Dermis blood vessel endothelial cell (primary cell): ENCODE measurements at regions not wholly inside any gene's neighbourhood (a gene's known extent, or its start where the extent isn't known, plus 50 kb on each side); places are given as distances from the start of the nearest gene placed in this dataset.
A peak's percentile ranks its signal among the peaks of the same experiment; 100 is the strongest.
"Not testable (repeated sequence)": the region's sequence is repeated elsewhere in the genome, so short reads cannot be mapped to it uniquely, and the experiment has no call there.

ENCODE experiments used
- DNase-seq: peaks from one replicate; pipeline ENCODE4 v3.0.0; 2010

DNA sequence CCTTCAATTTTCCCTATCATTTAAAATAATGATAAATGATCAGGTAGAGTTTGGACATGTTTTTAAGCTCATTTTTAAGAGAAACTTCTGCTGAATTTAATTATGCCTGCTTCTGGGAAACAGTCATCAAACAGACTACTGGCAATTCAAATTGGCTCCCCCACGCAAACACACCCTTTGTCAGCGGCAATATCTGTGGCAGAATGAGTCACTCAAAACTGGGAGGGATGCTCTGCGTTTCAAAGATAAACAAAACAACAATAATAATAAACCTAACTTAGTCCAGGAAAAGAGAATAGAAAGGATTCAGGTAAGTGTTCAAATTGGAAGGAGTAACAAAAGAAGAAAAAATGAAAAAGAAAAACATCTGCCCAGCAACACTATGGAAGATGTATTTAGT lies 108.1 kb upstream of the ERCC4 start:
- DNase-seq = no peak

DNA sequence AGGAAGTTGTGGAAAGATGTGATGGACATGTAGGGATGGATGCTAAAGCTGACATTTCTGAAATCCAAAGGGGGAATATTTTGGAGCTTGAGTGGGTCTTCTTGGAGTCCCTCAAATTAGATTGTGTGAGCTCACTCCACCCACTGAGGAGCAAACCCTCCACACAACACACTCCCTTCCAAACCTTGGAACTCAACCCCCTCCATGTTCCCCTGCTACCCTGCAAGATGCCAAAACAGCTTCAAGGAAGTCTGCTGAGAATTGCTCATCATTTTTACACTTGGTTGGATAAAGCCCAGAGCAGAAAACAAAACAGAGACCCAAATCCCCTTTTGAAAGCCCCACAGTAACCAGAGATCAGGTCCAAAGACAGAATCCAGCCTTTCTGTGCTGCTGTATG lies 103.3 kb upstream of the ERCC4 start:
- DNase-seq = no peak

DNA sequence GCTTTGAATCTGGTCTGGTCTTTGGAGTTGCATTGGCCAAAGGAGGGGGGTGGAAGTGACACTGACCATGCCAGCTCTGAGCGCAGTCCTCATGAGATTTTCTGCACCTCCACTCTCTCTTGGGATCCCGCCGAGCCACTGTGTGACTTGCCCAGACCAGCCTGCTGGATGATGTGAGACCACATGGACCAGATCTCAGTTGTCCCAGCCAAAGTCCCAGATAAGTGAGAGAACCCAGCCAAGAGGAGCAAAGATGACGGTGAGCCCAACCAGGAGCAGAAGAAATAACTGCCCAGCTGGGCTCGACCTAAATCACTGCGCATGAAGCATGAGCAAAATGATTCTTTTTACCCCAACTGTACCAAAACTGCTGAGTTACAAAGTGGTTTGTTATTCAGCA lies 96.5 kb upstream of the ERCC4 start:
- DNase-seq = no peak

DNA sequence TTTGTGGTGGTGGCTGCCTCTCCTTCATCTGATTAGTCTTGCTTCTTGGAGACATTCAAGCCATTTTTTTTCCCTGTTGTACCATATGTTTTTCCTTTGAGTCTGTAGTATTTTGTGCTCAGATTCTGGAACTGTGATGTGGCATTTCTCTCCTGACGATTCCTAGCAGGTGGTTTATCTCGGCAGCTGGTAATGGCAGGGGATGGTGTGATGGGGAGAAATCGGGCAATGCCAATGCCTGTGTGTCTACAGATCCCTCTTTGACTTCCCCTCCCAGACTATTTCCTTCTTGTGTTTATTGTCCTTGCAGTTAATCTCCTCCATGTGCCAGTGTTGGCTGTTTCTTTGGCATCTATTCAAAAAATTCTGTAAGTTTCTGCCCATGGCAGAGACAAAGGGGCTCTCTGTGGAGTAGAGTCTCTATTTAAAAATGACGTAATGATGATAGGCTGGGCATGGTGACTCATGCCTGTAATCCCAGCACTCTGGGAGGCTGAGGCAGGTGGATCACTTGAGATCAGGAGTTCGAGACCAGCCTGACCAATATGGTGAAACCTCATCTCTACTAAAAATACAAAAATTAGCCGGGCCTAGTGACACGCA lies 90.2 kb upstream of the ERCC4 start:
- DNase-seq = no peak

DNA sequence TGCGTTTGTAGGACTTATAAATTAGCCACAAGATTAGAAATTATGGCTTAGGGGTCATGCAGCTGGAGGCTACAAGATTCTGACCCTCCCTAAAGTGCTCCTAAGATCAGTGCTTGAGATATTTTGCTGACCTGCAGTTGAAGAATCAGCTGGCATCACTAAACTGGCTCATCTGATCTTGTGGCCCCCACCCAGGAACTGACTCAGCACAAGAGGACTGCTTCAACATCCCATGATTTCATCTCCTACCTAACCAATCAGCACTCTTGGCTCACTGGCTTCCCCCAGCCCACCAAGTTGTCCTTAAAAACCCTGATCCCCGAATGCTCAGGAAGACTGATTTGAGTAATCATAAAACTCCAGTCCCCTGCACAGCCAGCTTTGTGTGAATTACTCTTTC lies 86.4 kb upstream of the ERCC4 start:
- DNase-seq = no peak

DNA sequence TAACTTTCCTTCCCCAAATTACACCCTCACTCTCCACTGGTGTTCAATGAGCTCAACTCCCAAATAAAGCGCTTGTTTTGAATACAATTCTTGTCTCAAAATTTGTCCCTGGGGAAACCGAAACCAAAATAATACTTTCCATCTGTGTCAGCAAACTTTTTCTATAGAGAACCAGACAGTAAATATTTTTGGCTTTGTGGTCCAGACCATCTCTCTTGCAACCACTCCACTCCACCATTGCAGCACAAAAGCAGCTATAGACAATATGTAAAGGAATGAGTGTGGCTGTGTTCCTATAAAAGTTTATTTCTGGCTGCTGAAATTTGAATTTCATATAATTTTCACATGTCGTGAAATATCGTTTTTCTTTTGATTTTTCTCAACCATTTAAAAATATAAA lies 84.6 kb upstream of the ERCC4 start:
- no peak for DNase-seq

DNA sequence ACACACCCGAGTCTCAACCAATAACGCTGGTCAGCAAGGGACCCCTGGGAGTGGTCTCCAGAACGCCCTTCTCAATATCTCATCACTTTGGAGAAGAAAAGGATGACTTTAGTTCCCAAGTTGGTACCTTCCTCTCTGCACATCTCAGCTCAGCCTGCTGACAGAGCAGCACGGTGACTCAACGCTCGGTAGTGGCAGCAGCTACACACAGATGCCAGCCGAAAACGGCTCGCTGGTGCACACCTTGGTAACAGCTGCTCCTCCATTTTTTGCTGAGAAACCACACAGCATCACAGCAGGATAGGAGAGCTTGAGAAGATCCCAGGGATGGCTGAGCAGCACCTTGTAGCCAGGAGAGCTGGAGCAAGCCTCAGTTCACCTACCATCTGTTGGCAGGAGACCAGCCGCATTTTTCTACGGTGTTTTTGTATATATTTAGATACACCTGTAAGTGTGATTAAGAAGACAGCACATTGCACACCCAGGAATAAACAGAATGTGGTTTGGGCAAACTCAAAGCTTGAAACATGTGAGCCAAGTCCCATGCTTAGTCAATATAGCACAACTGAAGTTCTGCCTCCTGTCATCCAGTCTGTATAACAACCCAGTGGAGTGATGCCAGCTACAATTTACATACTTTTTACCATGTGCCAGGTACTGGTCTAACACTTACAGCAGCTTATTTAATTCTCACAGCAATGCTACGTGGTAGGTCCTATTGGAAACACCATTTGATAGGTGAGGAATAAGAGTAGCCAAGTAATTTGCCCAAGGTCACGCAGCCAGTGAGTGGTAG lies 83.8 kb upstream of the ERCC4 start:
- no peak for DNase-seq

DNA sequence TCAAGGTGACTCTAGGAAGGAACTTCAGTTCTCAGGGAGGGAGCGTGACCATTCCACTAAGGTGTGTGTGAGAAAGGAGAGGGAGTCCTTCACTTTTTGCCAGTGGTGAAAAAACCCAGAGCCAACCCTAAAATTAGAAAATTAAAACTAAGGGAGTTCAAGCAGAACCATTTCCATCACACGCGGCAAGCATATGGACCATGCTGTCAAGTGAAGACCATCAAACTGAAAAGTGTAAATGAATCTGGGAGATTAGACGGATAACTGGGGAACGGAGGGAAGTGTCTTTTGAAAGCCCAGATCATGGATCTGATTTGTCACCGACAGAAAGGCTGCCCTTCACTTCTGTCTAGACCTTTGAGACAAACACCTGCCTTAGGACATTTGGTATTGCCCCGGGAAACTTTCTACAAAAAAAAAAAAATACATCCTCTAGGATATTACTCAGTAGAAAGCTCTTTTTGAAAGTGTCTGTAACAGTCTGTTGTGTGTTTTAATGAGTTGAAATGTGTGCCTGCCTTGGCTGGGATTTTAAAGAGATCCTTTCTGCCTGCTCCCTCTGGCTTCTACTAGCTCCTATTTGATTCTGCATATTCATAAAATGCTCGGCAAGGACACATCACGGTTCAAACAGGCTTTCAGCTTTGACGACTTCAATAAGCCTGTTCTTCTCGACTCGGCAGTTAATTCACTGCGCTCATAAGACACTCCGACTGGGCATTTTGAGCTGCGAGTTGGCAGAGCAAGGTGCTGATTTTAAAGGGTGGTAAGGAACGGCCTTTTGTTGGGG lies 81.4 kb upstream of the ERCC4 start:
- no peak for DNase-seq

DNA sequence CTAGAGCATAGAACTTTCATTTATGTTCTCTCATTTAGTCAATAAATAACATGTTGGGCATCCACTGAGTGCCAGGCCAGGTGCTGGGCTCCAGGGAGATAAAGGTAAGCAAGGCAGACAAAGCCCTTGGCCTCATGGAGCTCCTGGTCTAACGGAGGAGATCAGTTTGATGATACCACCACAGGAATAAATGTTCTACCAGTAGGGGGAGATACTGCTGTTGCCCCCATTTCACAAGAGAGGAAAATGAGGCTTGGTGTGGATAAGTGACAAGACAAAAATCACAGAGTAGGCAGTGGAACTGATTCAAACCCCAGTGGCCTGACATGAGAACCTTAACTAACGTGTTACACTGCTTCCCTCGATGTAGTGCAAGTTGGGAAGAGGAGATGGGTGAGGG lies 80.4 kb upstream of the ERCC4 start:
- DNase-seq = no peak

DNA sequence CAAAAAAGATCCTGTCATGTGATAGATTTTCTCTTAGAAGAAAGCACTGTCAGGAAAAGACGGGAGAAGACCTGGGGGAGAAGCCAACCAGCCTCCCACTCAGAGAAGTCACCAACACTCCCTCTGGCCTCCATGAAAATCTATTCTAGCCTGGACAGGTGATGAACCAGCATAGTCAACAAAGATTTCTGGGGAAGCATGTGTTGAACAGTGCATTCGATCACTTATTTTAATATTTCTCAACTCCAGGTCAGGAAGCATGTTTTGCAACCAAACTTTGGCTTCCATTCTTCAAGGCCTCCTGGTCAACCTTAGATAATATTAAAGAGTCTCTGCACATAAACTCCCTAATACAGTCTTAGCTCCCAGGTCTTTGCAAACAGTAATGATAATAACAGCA lies 74.7 kb upstream of the ERCC4 start:
- DNase-seq = no peak

DNA sequence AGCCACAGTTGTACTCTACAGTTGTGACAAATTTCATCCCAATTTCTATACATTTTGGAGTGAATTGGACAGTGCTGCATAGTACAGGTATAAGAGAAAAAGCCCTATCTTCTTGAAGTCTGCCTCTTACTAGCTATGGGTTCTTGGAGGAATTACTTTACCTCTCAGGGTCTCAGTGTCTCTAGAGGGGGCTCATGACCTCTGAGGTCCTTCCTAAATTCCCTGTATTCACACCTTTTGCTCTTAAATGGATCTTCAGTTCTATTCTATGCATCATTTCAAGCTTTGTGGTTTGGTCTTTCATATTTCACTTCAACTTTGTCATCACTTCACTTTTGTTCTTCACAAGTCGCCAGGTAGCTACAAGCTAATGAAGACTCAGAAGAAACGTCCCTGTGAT lies 71.2 kb upstream of the ERCC4 start:
- no peak for DNase-seq

DNA sequence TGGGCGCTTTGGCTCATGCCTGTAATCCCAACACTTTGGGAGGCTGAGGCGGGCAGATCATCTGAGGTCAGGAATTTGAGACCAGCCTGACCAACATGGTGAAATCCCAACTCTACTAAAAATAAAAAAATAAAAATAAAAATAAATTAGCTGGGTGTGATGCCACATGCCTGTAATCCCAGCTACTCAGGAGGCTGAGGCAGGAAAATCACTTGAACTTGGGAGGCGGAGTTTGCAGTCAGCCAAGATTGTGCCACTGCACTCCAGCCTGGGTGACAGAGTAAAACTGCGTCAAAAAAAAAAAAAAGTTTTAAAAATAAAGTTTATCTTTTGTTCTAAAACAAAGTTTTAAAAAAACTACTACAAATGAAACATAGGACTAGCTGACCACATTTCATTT lies 69.8 kb upstream of the ERCC4 start:
- DNase-seq = not testable (repeated sequence)

DNA sequence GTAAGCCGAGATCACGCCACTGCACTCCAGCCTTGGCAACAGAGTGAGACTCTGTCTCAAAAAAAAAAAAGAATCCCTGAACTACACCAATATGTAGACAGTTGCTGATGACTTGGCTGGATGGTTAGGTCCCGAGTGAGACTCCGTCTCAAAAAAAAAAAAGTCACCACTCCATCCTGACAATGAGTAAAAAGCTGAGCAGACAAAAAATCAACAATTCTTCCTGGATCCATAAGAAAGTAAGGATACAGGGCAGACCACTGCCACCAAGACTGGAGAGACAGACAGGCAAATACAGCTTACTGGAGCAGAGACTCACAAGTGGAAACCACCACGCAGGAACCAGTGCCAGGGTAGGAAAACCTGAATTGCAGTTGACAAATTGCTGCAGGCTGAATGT lies 67.1 kb upstream of the ERCC4 start:
- DNase-seq = no peak

DNA sequence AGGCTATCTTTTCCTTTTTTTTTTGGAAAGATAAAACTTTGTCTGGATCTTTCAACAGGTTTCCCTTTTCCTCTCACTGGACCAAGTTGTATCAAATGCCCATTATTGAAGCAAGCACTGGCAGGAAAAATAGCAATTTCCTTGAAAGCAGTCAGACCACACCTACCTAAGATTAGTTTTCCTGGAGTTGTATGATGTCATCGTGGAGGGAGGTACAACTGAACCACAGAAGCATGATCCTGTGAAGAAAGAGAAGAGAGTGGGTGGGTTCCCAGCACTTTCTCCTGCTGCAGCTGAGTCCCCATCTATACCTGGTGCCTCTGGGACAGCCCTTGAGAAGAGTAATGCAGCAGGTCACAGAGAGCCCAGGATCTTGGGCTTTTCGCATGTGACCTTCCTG lies 63.6 kb upstream of the ERCC4 start:
- DNase-seq = no peak

DNA sequence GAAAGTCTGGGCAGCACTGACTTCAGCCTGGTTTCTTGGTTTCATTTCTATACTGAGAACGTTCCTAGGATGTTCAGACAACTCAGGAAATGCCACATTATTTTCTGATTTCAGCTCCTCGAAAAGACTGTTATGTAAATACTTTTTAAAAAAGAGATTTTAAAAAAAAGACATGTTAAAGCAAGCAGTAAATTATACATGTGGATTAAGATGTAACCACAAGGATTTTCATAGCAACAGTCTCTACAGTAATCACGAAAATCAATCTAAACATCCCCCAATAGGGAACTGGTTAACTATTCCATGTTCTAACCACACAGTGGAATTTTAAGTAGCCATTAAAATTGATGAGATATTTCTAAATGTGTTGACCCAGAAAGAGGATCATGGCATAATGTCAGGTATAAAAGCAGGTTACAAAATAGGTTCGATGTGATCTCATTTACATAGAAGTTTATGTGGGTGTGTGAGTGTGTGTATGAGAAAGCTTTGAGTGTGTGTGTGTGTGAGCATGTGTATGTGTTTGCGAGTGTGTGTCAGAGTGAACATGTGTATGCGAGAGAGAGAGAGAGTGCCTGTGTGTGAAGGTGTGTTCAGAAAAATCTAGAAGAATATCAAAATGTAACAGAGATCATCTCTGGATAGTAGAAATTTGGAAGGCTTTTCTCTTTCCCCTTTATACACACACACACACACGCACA lies 63.0 kb upstream of the ERCC4 start:
- DNase-seq = no peak

DNA sequence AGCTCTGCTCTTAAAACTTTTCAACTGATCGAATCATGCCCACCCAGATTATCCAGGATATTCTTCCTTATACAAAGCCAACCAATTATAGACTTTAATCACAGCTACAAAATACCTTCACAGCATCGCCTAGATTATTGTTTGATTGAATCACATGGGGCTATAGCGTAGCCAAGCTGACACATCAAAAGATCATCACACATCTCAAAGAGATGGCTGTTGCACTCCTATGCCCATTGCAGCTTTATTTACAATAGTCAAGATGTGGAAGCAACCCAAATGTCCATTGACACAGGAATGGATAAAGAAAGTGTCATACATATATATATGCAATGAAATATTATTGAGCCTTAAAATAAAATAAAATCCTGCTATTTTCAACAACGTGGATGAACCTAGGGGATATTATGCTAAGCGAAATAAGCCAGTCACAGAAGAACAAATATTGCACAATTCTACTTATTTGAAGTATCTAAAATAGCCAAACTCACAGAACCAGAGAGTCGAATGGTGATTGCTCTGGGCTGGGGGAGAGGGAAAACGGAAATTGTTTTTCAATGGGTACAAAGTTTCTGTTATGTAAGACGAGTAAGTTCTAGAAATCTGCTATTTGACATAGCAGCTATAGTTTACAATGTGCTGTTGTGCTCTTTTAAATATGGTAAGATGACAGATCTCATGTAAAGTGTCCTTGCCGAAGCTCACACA lies 60.9 kb upstream of the ERCC4 start:
- DNase-seq = no peak

DNA sequence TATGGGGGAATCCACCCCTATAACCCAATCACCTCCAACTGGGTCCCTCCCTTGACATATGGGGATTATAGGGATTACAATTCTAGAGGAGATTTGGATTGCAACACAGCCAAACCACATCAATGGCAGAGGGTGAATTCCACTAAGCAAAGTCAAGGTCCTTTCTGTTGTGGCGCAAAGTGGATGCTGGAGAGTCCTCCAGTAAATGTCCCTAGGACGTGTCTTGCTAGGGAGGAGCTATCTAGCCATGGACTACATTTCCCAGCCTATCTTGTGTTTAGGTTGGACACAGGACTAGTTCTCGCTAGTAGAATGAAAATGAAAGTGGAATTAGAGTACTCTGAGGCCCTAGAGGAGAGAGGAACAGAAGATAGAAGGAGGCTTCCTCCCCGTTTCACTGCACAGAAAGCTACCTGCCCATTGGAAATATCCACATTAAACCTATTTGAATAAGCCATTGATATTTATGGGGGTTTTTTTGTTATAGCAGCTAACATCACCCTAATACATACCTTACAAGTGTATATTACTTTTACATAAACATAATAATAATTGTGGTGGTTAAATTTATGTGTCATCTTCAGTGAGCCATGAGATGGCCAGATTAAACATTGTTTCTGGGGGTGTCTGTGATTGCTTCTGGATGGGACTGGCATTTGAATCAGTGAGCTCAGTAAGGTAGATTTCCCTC lies 56.7 kb upstream of the ERCC4 start:
- no peak for DNase-seq

DNA sequence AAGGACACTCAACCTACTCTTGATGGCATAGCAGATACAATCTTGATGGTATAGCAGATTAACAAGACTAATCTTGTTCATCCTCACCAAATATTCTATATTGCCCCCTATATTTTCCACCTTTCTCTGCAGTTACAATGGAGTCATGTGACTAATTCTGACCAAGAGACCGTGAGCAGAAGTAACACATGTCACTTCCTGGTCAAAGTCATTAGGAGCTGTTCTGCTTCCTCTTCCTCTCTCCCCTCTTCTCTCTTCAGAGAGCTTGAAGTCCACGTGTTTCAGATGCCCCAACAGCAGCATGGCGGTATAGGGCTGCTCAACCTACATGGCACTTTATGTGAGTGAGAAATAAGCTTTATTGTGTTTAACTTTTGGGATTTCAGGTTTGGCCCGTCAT lies 55.3 kb upstream of the ERCC4 start:
- no peak for DNase-seq

DNA sequence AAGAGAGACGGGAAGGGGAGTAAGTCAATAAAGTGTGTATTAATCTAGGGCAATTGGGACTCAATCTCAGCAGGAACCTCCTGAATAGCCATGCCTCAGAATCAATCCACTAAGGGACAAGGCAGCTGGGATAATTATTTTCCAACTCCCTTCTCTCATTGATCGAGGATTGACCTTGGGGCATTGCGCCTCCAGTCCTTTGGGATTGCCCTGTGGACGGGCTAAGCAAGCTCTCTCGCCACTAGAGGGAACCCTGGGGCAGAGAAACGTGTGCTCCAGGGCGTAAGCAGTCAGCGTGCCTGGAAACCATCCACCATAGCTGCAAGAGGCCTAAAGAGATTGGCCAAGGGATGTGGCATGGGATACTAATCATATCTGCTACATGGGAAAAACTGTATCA lies 53.9 kb upstream of the ERCC4 start:
- peak; percentile 86 for DNase-seq
